ENCODE measurements at regions not wholly inside any gene's neighbourhood (a gene's known extent, or its start where the extent isn't known, plus 50 kb on each side); places are given as distances from the start of the nearest gene placed in this dataset.

GRCh38 chr22:48635031-48635430, 1192.6 kb downstream of the BRD1 start:
- no peak for TF ChIP-seq GATA3 (IDR thresholded peaks at IDR 0.05; ENCODE audit: low read depth, low read length)
- TF ChIP-seq GATA2 (IDR thresholded peaks at IDR 0.05; ENCODE audit: low read depth, low read length), result no peak
